HK-2 (cell line): ENCODE measurements at regions not wholly inside any gene's neighbourhood (a gene's known extent, or its start where the extent isn't known, plus 50 kb on each side); places are given as distances from the start of the nearest gene placed in this dataset.

ENCODE experiments used
- DNase-seq: peaks from one replicate; pipeline ENCODE4 v3.0.0-alpha.2; 2018; ENCODE audit not compliant: unreplicated experiment

GRCh38 chr2:60163691-60164090 is 389.8 kb downstream of the BCL11A start:
- DNase-seq, result no peak

GRCh38 chr2:60159519-60159918 is 393.9 kb downstream of the BCL11A start:
- no peak for DNase-seq

- no peak for DNase-seq
Measured at GRCh38 chr2:60158262-60158661, 395.2 kb downstream of the BCL11A start.

- no peak for DNase-seq
Measured at GRCh38 chr2:60157283-60157682, 396.2 kb downstream of the BCL11A start.

GRCh38 chr2:60154142-60154541 is 399.3 kb downstream of the BCL11A start:
- DNase-seq, result no peak

- DNase-seq, result no peak
Measured at GRCh38 chr2:60152226-60152833, 401.1 kb downstream of the BCL11A start.

- no peak for DNase-seq
Measured at GRCh38 chr2:60149176-60149575, 404.3 kb downstream of the BCL11A start.

GRCh38 chr2:60148716-60149115 is 404.7 kb downstream of the BCL11A start:
- DNase-seq, result no peak

- DNase-seq, result no peak
Measured at GRCh38 chr2:60140185-60140584, 413.3 kb downstream of the BCL11A start.

GRCh38 chr2:60136913-60137312 is 416.5 kb downstream of the BCL11A start:
- DNase-seq, result no peak

GRCh38 chr2:60127191-60127590 is 426.3 kb downstream of the BCL11A start:
- DNase-seq, result no peak

GRCh38 chr2:60125611-60126426 is 427.6 kb downstream of the BCL11A start:
- DNase-seq, result no peak

- no peak for DNase-seq
Measured at GRCh38 chr2:60119778-60120177, 433.7 kb downstream of the BCL11A start.

GRCh38 chr2:60118917-60119316 is 434.5 kb downstream of the BCL11A start:
- DNase-seq, result no peak

GRCh38 chr2:60118061-60118460 is 435.4 kb downstream of the BCL11A start:
- no peak for DNase-seq

- no peak for DNase-seq
Measured at GRCh38 chr2:60116161-60116875, 437.1 kb downstream of the BCL11A start.

- DNase-seq, result no peak
Measured at GRCh38 chr2:60109744-60110143, 443.7 kb downstream of the BCL11A start.

GRCh38 chr2:60106836-60107529 is 446.5 kb downstream of the BCL11A start:
- DNase-seq, result no peak

GRCh38 chr2:60105906-60106305 is 447.5 kb downstream of the BCL11A start:
- DNase-seq, result no peak

GRCh38 chr2:60104514-60105505 is 448.6 kb downstream of the BCL11A start:
- DNase-seq, result no peak

- no peak for DNase-seq
Measured at GRCh38 chr2:60100034-60100433, 453.4 kb downstream of the BCL11A start.
